Panc1 (cell line): ENCODE measurements at regions not wholly inside any gene's neighbourhood (a gene's known extent, or its start where the extent isn't known, plus 50 kb on each side); places are given as distances from the start of the nearest gene placed in this dataset.

Source experiments
- POLR2AphosphoS5 ChIP-seq: IDR thresholded peaks from 2 replicates; pipeline ENCODE4 v1.6.1; 2012; ENCODE audit warnings: mild to moderate bottlenecking, low read depth, low read length, moderate library complexity
- SIN3A ChIP-seq: IDR thresholded peaks from 2 replicates; pipeline ENCODE4 v1.6.1; 2012; ENCODE audit warnings: low read depth, mild to moderate bottlenecking, low read length, moderate library complexity, borderline replicate concordance; ENCODE audit not compliant: insufficient read depth
- TF ChIP-seq, protein P1 (sequence below): fragments of 450-650 bp; IDR thresholded peaks from 2 replicates; pipeline ENCODE4 v1.5.1; 2017; ENCODE audit warnings: mild to moderate bottlenecking

DNA sequence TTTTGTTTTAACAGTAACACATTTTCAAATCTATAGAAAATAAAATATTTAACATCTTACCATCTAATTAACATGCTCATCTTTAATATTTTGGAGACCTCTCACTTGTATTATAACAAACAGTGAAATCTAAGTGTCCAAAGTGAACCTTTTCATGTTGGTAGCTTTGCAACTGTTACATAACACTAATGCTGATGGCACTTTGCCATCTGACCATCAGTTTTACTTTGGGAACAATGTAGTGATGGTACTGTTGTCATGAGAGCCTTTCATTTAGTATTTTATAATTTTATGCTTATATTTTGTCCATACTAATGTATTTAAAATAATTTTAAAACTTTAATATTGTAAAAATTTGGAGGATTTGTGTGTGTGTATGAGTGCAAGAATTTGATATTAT, 1017.0 kb upstream of the KCND2 start:
- TF ChIP-seq, protein P1, sequence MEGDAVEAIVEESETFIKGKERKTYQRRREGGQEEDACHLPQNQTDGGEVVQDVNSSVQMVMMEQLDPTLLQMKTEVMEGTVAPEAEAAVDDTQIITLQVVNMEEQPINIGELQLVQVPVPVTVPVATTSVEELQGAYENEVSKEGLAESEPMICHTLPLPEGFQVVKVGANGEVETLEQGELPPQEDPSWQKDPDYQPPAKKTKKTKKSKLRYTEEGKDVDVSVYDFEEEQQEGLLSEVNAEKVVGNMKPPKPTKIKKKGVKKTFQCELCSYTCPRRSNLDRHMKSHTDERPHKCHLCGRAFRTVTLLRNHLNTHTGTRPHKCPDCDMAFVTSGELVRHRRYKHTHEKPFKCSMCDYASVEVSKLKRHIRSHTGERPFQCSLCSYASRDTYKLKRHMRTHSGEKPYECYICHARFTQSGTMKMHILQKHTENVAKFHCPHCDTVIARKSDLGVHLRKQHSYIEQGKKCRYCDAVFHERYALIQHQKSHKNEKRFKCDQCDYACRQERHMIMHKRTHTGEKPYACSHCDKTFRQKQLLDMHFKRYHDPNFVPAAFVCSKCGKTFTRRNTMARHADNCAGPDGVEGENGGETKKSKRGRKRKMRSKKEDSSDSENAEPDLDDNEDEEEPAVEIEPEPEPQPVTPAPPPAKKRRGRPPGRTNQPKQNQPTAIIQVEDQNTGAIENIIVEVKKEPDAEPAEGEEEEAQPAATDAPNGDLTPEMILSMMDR, result no peak
- no peak for TF ChIP-seq SIN3A
- TF ChIP-seq POLR2AphosphoS5, result no peak
